ENCODE measurements at regions not wholly inside any gene's neighbourhood (a gene's known extent, or its start where the extent isn't known, plus 50 kb on each side); places are given as distances from the start of the nearest gene placed in this dataset.

GRCh38 chr1:55585402-55585792 lies 370.2 kb upstream of the USP24 start:
- no peak for DNase-seq

- DNase-seq: no peak
These were observed 369.6 kb upstream of the USP24 start for GRCh38 chr1:55584526-55585401.

GRCh38 chr1:55582084-55582483 lies 366.9 kb upstream of the USP24 start:
- no peak for DNase-seq

- DNase-seq: no peak
These were observed 365.7 kb upstream of the USP24 start for GRCh38 chr1:55580845-55581332.

GRCh38 chr1:55579332-55580001 lies 364.3 kb upstream of the USP24 start:
- DNase-seq: no peak

GRCh38 chr1:55578646-55579045 lies 363.5 kb upstream of the USP24 start:
- no peak for DNase-seq

- DNase-seq: no peak
These were observed 360.6 kb upstream of the USP24 start for GRCh38 chr1:55575571-55576279.

- DNase-seq: no peak
These were observed 359.6 kb upstream of the USP24 start for GRCh38 chr1:55574691-55575225.

- no peak for DNase-seq
These were observed 357.9 kb upstream of the USP24 start for GRCh38 chr1:55572878-55573734.

GRCh38 chr1:55571767-55572166 lies 356.6 kb upstream of the USP24 start:
- DNase-seq: no peak

- DNase-seq: no peak
These were observed 354.3 kb upstream of the USP24 start for GRCh38 chr1:55569417-55569816.

- no peak for DNase-seq
These were observed 353.6 kb upstream of the USP24 start for GRCh38 chr1:55568732-55569131.

- no peak for DNase-seq
These were observed 345.1 kb upstream of the USP24 start for GRCh38 chr1:55560266-55560665.

GRCh38 chr1:55559842-55560241 lies 344.7 kb upstream of the USP24 start:
- no peak for DNase-seq

- no peak for DNase-seq
These were observed 344.0 kb upstream of the USP24 start for GRCh38 chr1:55559161-55559611.

GRCh38 chr1:55558515-55558914 lies 343.4 kb upstream of the USP24 start:
- no peak for DNase-seq

GRCh38 chr1:55555956-55556725 lies 341.0 kb upstream of the USP24 start:
- DNase-seq: no peak

- DNase-seq: no peak
These were observed 339.4 kb upstream of the USP24 start for GRCh38 chr1:55554611-55555010.

- no peak for DNase-seq
These were observed 337.5 kb upstream of the USP24 start for GRCh38 chr1:55552636-55553035.

- DNase-seq: no peak
These were observed 332.2 kb upstream of the USP24 start for GRCh38 chr1:55547405-55547804.

GRCh38 chr1:55546553-55546952 lies 331.4 kb upstream of the USP24 start:
- no peak for DNase-seq

All from bone marrow (tissue), 2 donors.